ENCODE measurements at regions not wholly inside any gene's neighbourhood (a gene's known extent, or its start where the extent isn't known, plus 50 kb on each side); places are given as distances from the start of the nearest gene placed in this dataset.

- TF ChIP-seq ZNF462 (CRISPR knock-in tag; IDR thresholded peaks at IDR 0.05) (no peak), ZNF331 (CRISPR knock-in tag; IDR thresholded peaks at IDR 0.05; ENCODE audit: low read depth) (no peak), JUNB (IDR thresholded peaks at IDR 0.05; ENCODE audit: unreplicated experiment) (no peak), STAT1 (IDR thresholded peaks at IDR 0.05; ENCODE audit: unreplicated experiment) (no peak), CREB1 (CRISPR knock-in tag; IDR thresholded peaks at IDR 0.05; ENCODE audit: low read depth) (no peak), EZH2 (IDR thresholded peaks at IDR 0.05; ENCODE audit: low read depth, unreplicated experiment) (no peak), EZH2phosphoT487 (IDR thresholded peaks at IDR 0.05; ENCODE audit: unreplicated experiment) (no peak), ETS1 (IDR thresholded peaks at IDR 0.05) (no peak), NANOG (IDR thresholded peaks at IDR 0.05; ENCODE audit: borderline replicate concordance) (no peak), POLR2AphosphoS5 (IDR thresholded peaks at IDR 0.05; ENCODE audit: low read depth) (no peak)
- TF ChIP-seq, protein P1, sequence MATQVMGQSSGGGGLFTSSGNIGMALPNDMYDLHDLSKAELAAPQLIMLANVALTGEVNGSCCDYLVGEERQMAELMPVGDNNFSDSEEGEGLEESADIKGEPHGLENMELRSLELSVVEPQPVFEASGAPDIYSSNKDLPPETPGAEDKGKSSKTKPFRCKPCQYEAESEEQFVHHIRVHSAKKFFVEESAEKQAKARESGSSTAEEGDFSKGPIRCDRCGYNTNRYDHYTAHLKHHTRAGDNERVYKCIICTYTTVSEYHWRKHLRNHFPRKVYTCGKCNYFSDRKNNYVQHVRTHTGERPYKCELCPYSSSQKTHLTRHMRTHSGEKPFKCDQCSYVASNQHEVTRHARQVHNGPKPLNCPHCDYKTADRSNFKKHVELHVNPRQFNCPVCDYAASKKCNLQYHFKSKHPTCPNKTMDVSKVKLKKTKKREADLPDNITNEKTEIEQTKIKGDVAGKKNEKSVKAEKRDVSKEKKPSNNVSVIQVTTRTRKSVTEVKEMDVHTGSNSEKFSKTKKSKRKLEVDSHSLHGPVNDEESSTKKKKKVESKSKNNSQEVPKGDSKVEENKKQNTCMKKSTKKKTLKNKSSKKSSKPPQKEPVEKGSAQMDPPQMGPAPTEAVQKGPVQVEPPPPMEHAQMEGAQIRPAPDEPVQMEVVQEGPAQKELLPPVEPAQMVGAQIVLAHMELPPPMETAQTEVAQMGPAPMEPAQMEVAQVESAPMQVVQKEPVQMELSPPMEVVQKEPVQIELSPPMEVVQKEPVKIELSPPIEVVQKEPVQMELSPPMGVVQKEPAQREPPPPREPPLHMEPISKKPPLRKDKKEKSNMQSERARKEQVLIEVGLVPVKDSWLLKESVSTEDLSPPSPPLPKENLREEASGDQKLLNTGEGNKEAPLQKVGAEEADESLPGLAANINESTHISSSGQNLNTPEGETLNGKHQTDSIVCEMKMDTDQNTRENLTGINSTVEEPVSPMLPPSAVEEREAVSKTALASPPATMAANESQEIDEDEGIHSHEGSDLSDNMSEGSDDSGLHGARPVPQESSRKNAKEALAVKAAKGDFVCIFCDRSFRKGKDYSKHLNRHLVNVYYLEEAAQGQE (IDR thresholded peaks at IDR 0.05; ENCODE audit: unreplicated experiment): no peak
These were observed 364.8 kb upstream of the IGFBP3 start (continued) for GRCh38 chr7:46285878-46286277.
